ENCODE measurements at regions not wholly inside any gene's neighbourhood (a gene's known extent, or its start where the extent isn't known, plus 50 kb on each side); places are given as distances from the start of the nearest gene placed in this dataset.

DNA sequence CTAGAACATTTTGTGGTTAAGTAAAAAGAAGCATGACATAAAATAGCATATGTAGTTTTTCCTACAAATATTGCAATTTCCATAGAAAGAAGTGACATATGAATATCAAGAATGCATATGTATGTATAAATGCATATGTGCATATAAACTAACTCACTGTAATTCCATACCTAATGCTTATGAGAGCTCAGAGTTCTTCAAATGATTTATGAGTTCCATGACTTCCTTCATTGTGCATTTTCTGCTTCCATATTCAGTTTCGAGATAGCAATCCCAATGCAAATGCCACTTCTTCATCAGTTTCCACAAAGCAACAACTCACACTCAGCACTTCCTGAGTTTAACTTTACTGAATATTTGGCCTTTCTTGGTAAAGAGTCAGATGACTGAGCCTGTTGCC is 1744.3 kb upstream of the MIR17HG start:
- no peak for DNase-seq (ENCODE audit: low read depth)

DNA sequence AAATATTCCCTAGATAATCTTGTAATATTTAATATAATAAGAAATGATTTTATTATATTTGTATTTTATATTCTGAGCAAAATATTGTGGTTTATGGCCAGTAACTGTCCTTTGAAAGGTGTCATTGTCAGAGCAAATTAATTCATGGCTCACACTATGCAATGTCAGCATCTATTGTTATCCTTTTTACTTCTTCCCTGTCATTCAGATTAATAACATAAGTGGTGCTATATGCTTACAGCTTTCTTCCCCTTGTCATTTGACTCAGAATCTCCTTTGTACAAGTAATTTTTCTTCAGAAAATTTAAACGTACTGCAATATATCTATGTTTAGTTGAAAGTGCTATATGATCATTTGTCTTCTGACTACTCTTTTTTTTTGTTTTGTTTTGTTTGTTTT is 1738.2 kb upstream of the MIR17HG start:
- no peak for DNase-seq (ENCODE audit: low read depth)

- no peak for DNase-seq (ENCODE audit: low read depth)
Observed at GRCh38 chr13:89610331-89610730, 1737.2 kb upstream of the MIR17HG start.

DNA sequence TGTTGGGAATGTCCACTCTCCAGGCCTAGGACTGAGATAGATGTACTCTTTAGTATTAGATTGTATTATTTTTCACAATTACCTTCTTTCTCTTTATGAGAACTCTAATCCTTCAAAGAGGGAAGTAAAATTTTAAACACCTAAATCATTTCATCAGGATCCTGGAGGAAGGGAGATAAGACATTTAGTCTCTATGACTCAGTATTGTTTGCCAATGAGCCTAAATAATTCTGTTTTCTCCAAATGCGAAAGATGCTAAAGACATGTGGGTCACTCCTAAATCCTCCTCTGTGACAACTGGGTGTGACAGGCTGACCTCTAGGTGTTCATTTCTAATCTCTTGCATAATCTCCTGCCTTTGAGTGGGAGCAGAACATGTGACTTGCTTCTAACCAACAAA is 1736.6 kb upstream of the MIR17HG start:
- DNase-seq (ENCODE audit: low read depth), result no peak

DNA sequence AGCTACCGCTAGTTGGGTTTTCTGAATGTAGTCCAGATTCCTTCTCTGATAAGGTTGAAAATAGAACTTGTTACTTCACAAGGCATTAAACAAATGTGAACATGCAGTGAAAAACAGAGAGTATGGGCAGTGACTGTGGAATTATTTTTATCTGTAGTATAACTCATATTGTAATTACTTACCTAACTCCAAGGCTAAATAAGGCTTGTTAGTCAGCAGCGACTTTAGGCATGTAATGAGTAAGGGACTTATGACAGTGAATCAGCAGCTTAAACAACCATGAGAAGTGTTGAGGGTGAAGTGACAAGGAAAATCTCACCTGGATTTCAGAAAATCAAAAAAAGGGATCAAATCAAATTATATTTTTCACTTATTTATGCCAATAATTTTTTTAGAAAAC is 1719.5 kb upstream of the MIR17HG start:
- no peak for DNase-seq (ENCODE audit: low read depth)

GRCh38 chr13:89628567-89628966 is 1718.9 kb upstream of the MIR17HG start:
- no peak for DNase-seq (ENCODE audit: low read depth)

DNA sequence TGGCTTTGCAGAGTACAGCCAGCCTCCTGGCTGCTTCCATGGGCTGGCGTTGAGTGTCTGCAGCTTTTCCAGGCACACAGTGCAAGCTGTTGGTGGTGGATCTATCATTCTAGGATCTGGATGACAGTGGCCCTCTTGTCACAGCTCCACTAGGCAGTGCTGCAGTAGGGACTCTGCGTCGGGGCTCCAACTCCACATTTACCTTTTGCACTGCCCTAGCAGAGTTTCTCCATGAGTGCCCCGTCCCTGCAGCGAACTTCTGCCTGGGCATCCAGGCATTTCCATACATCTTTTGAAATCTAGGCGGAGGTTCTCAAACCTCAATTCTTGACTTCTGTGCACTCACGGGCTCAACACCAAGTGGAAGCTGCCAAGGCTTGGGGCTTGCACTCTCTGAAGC is 1697.3 kb upstream of the MIR17HG start:
- no peak for DNase-seq (ENCODE audit: low read depth)

DNA sequence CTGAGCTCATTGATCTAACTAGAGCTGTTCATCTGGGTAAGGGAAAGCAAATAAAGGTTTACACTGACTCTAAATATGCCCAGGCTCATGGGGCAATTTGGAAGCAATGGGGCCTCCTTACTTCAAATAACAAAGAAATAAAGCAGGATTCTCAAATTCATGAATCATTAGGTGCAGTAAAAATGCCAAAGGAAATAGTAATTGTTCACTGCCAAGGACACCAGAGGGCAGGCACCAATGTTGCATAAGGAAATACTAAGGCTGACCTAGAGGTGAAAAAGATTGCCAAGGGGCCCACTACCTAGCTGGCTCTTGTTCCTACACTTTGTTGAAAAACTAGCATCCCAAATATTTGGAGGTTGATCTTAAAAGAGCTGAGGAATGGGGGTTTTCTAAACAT is 1686.7 kb upstream of the MIR17HG start:
- no peak for DNase-seq (ENCODE audit: low read depth)

DNA sequence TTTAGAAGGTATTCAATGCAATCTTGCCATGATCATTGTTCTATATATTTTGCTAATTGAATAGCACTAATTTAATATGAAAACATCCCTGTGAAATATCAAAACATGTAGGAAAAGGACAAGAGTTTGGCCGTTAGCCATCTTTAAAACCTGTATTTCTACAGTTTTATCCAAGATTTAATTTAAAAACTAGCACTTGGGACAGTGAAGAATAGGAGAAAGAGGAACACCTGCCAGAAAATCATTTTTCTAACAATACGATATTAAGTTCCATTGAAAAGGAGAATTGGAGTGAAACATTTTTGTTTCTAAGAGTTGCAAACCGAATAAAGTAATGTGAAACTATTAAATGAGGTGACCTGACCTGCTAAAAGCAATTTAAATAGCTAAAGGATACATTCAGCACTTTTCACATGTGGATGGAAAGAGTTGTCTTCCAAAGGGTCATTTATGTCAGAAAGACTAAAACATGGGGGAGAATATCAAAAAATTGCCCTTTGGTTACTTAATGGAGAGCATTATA is 1673.6 kb upstream of the MIR17HG start:
- DNase-seq (ENCODE audit: low read depth), result no peak

DNA sequence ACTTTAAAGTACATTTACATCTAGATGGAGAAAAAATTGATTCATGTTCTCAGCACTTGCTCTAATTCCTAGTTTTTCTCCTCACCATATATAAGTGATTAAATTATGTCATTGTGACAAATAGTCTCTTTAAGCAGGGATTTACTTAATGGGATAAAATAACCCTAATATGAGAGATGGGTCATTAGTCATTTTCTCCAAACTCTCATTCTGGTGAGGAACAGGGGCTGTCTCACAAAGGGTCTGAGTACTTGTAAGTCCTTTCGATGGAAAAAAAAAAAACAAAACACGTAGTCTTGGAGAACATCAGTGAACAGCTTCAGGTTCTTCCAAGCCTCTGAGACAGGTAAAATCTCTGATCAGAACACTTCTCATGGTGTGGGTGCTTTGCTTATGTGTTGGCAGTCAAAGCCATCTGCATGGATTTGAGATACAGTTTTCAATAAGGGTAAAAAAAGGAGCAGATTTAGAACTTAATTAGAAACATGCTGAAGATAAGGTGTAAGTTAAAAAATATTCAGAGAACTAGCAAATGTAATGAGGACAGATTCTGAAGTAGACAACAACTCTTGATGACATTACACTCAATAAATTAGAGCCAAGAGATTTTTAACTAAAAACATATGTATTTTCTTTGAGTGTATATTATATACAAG is 1668.9 kb upstream of the MIR17HG start:
- DNase-seq (ENCODE audit: low read depth), result no peak

- no peak for DNase-seq (ENCODE audit: low read depth)
Observed at GRCh38 chr13:89684896-89685295, 1662.6 kb upstream of the MIR17HG start.

DNA sequence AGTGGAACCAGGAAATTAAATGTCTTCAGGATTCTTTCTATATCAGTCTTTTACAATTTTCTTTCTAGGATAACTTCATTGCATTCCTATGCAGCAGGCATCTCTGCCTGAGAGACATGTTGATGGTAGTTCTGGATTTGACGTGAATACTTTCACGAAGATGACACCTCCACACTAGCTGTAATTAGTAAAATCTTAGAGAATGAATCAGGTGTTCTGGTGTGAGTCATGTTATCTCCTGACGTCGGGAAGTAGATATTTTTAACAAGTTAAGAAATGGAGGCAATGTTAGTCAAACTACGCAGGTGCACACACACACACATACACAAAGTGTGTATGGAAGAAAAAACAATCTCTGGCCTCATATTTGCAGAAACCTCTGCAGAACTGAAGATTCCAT is 1661.3 kb upstream of the MIR17HG start:
- DNase-seq (ENCODE audit: low read depth), result no peak

DNA sequence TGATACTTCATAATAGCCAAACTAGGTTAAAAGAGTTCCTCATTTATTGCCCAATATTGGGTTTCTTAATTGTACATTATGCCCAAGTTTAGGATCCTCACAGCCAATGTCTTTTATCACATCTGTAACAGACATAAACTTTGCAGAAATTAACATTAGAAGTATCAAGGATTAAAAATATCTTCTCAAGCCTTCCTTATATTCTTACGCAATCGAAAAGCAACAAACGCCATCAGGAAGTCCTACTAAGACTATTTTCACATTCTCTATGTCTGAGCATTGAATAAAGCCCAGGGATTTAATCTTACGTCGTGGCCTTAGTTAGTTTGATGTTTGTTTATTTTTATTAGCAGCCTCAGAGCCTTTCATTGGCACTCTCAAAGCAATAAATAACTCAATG is 1660.4 kb upstream of the MIR17HG start:
- no peak for DNase-seq (ENCODE audit: low read depth)

GRCh38 chr13:89688918-89689317 is 1658.6 kb upstream of the MIR17HG start:
- no peak for DNase-seq (ENCODE audit: low read depth)

DNA sequence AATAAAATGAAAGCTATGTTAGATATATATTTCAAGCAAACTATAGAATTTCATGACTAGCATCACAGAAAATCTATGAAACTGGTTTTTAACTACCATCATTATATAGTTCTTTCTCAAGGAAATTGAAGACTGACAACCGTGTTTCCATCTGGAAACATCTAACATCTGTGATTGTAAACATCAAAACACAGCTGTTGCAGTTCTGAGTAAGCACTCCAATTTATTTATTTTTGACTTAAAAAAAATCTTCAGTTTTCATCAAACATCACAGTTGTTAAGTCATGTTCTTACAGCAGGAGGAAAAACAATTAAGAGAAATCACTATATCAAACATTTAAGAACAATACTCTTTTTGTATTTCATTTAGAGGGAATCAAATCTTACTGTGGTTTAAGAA is 1653.0 kb upstream of the MIR17HG start:
- DNase-seq (ENCODE audit: low read depth), result no peak

GRCh38 chr13:89695343-89696257 is 1651.9 kb upstream of the MIR17HG start:
- DNase-seq (ENCODE audit: low read depth), result no peak

DNA sequence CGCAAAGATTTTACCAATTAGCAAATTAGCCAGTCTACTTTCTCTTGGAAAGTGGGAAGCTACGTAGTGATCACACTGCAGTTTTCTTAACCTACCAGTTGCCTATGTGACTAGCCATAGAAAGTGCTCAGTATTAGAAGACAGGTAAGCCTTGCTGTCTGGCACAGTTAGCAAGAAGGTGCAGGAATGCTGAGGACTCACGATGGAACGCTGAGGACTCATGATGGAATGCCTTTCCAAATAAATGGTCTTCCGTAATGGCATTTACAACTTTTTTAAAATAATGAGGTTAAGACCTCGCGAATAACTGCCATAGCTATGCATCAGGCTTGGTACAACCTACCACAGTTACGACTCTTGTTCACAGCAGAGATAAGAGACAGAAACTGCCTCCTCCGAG is 1645.6 kb upstream of the MIR17HG start:
- no peak for DNase-seq (ENCODE audit: low read depth)

- DNase-seq (ENCODE audit: low read depth), result no peak
Observed at GRCh38 chr13:89704040-89704439, 1643.4 kb upstream of the MIR17HG start.

GRCh38 chr13:89708013-89708412 is 1639.5 kb upstream of the MIR17HG start:
- DNase-seq (ENCODE audit: low read depth), result no peak

- DNase-seq (ENCODE audit: low read depth), result no peak
Observed at GRCh38 chr13:89721216-89721615, 1626.3 kb upstream of the MIR17HG start.

- DNase-seq (ENCODE audit: low read depth), result no peak
Observed at GRCh38 chr13:89726690-89727435, 1620.6 kb upstream of the MIR17HG start.

- no peak for DNase-seq (ENCODE audit: low read depth)
Observed at GRCh38 chr13:89733829-89734228, 1613.7 kb upstream of the MIR17HG start.

- DNase-seq (ENCODE audit: low read depth), result no peak
Observed at GRCh38 chr13:89737051-89737450, 1610.4 kb upstream of the MIR17HG start.
